ENCODE measurements at regions not wholly inside any gene's neighbourhood (a gene's known extent, or its start where the extent isn't known, plus 50 kb on each side); places are given as distances from the start of the nearest gene placed in this dataset.
"Not testable (repeated sequence)": the region's sequence is repeated elsewhere in the genome, so short reads cannot be mapped to it uniquely, and the experiment has no call there.

- in situ Hi-C loops (cut with HindIII; ENCODE audit: low pct_unique_long_range_greater_than_20kb, low sequenced_read_pairs); DNase-seq (ENCODE audit: low read depth): not testable (repeated sequence)
Measured at GRCh38 chr15:84530751-84531150, 70.1 kb upstream of the ZSCAN2 start.

- in situ Hi-C loops (cut with HindIII; ENCODE audit: low pct_unique_long_range_greater_than_20kb, low sequenced_read_pairs); DNase-seq (ENCODE audit: low read depth): not testable (repeated sequence)
Measured at GRCh38 chr15:84531223-84531622, 69.6 kb upstream of the ZSCAN2 start.

- DNase-seq (ENCODE audit: low read depth) = peak; percentile 69
- in situ Hi-C loops (cut with HindIII; ENCODE audit: low pct_unique_long_range_greater_than_20kb, low sequenced_read_pairs) = not testable (repeated sequence)
Measured at GRCh38 chr15:84531709-84532367, 69.0 kb upstream of the ZSCAN2 start.

GRCh38 chr15:84533705-84534104 lies 67.1 kb upstream of the ZSCAN2 start:
- DNase-seq (ENCODE audit: low read depth); in situ Hi-C loops (cut with HindIII; ENCODE audit: low pct_unique_long_range_greater_than_20kb, low sequenced_read_pairs): not testable (repeated sequence)

GRCh38 chr15:84534561-84535235 lies 66.1 kb upstream of the ZSCAN2 start:
- in situ Hi-C loops (cut with HindIII; ENCODE audit: low pct_unique_long_range_greater_than_20kb, low sequenced_read_pairs); DNase-seq (ENCODE audit: low read depth): not testable (repeated sequence)

GRCh38 chr15:84536181-84536580 lies 64.6 kb upstream of the ZSCAN2 start:
- DNase-seq (ENCODE audit: low read depth); in situ Hi-C loops (cut with HindIII; ENCODE audit: low pct_unique_long_range_greater_than_20kb, low sequenced_read_pairs): not testable (repeated sequence)

GRCh38 chr15:84544586-84544985 lies 56.2 kb upstream of the ZSCAN2 start:
- DNase-seq (ENCODE audit: low read depth); in situ Hi-C loops (cut with HindIII; ENCODE audit: low pct_unique_long_range_greater_than_20kb, low sequenced_read_pairs): not testable (repeated sequence)

- DNase-seq (ENCODE audit: low read depth); in situ Hi-C loops (cut with HindIII; ENCODE audit: low pct_unique_long_range_greater_than_20kb, low sequenced_read_pairs): not testable (repeated sequence)
Measured at GRCh38 chr15:84547150-84547549, 53.7 kb upstream of the ZSCAN2 start.

- in situ Hi-C loops (cut with HindIII; ENCODE audit: low pct_unique_long_range_greater_than_20kb, low sequenced_read_pairs); DNase-seq (ENCODE audit: low read depth): not testable (repeated sequence)
Measured at GRCh38 chr15:84550503-84550902, 50.3 kb upstream of the ZSCAN2 start.

Measured in Caki2 (cell line).